Fibroblast of lung (primary cell): ENCODE measurements at regions not wholly inside any gene's neighbourhood (a gene's known extent, or its start where the extent isn't known, plus 50 kb on each side); places are given as distances from the start of the nearest gene placed in this dataset.

ENCODE experiments used
- DNase-seq, 2 donors: peaks; one replicate each; pipeline versions ENCODE4 v3.0.0 to v3.0.0-alpha.2; 2010; ENCODE audit warnings: low read depth in 2 of 2
- H2AFZ ChIP-seq: 2 replicates; pipeline ENCODE4 v1.5.1; 2012; ENCODE audit warnings: low read length, control low read depth, inconsistent platforms
- H3K27ac ChIP-seq: 2 replicates; pipeline ENCODE4 v1.5.1; 2011; ENCODE audit warnings: low read length, control low read depth; ENCODE audit not compliant: insufficient read depth
- H3K27me3 ChIP-seq: 2 replicates; pipeline ENCODE4 v1.5.1; 2011; ENCODE audit warnings: mild to moderate bottlenecking, low read length; ENCODE audit not compliant: control insufficient read depth, insufficient read depth
- H3K36me3 ChIP-seq: 2 replicates; pipeline ENCODE4 v1.5.1; 2011; ENCODE audit warnings: low read length; ENCODE audit not compliant: control insufficient read depth, insufficient read depth
- H3K4me1 ChIP-seq: 2 replicates; pipeline ENCODE4 v1.5.1; 2011; ENCODE audit warnings: low read length; ENCODE audit not compliant: control insufficient read depth, insufficient read depth; ENCODE audit errors: extremely low read depth
- H3K4me2 ChIP-seq: 2 replicates; pipeline ENCODE4 v1.5.1; 2011; ENCODE audit warnings: low read length, control low read depth; ENCODE audit not compliant: insufficient read depth; ENCODE audit errors: extremely low read depth
- H3K4me3 ChIP-seq, 4 experiments: fragments of 200-600 bp in 1 of 4; sonication (generic) in 1 of 4; replicated peaks in 1 of 4; 2 replicates each; pipeline ENCODE4 v1.5.1; 2011 to 2016; ENCODE audit warnings: low read length in 4 of 4, low read depth in 3 of 4, mild to moderate bottlenecking in 3 of 4, control low read depth in 2 of 4, inconsistent platforms in 1 of 4, mixed read lengths in 1 of 4; ENCODE audit not compliant: insufficient read depth in 1 of 4; ENCODE audit errors: control extremely low read depth in 1 of 4
- H3K79me2 ChIP-seq: 2 replicates; pipeline ENCODE4 v1.5.1; 2012; ENCODE audit warnings: mild to moderate bottlenecking, low read length, inconsistent platforms; ENCODE audit not compliant: control insufficient read depth, insufficient read depth
- H3K9ac ChIP-seq: 2 replicates; pipeline ENCODE4 v1.5.1; 2011; ENCODE audit warnings: mild to moderate bottlenecking, low read length, control low read depth; ENCODE audit not compliant: insufficient read depth
- H3K9me3 ChIP-seq: 2 replicates; pipeline ENCODE4 v1.5.1; 2012; ENCODE audit warnings: low read depth, low read length; ENCODE audit not compliant: control insufficient read depth, insufficient read depth
- H4K20me1 ChIP-seq: 2 replicates; pipeline ENCODE4 v1.5.1; 2011; ENCODE audit warnings: low read length; ENCODE audit not compliant: control insufficient read depth, insufficient read depth; ENCODE audit errors: extremely low read depth
- CTCF ChIP-seq, 2 donors: IDR thresholded peaks in 1 of 2; conservative IDR thresholded peaks in 1 of 2; 1 replicate in 1 of 2; 2 replicates in 1 of 2; pipeline ENCODE4 v1.5.1; 2011 to 2012; ENCODE audit warnings: low read length in 2 of 2, control low read depth in 1 of 2, inconsistent platforms in 1 of 2, low read depth in 1 of 2, mild to moderate bottlenecking in 1 of 2
- EZH2 ChIP-seq: IDR thresholded peaks from 2 replicates; pipeline ENCODE4 v1.5.1; 2012; ENCODE audit warnings: low read length, control low read depth, mild to moderate bottlenecking; ENCODE audit errors: missing control alignments

- Histone ChIP-seq H3K79me2 (no peaks in the 10 kb centered on the region), H3K4me2 (no peak overlapping the region), H3K9me3 (no peaks in the 10 kb centered on the region), H3K27me3 (no peaks in the 10 kb centered on the region), H3K27ac (no peak overlapping the region), H4K20me1 (no peaks in the 10 kb centered on the region), H3K4me1 (no peaks in the 10 kb centered on the region), H3K36me3 (no peaks in the 10 kb centered on the region), H3K4me3 (no peak overlapping the region), H2AFZ (no peak overlapping the region), H3K9ac (no peak overlapping the region)
- DNase-seq, result no peak
- TF ChIP-seq CTCF (conservative IDR thresholded peaks at IDR 0.05 in 1 of 2, IDR thresholded peaks at IDR 0.05 in 1 of 2; ENCODE audit: low read depth in 1 of 2, low read length in 2 of 2), result no peak
- no peak for TF ChIP-seq EZH2
These were observed 359.2 kb downstream of the FBXW7 start for GRCh38 chr4:152176627-152177214.

GRCh38 chr4:152175586-152175985 is 360.3 kb downstream of the FBXW7 start:
- Histone ChIP-seq H3K79me2 (no peaks in the 10 kb centered on the region), H2AFZ (no peak overlapping the region), H3K4me1 (no peaks in the 10 kb centered on the region), H3K27ac (no peak overlapping the region), H3K4me2 (no peak overlapping the region), H3K9me3 (no peaks in the 10 kb centered on the region), H3K36me3 (no peaks in the 10 kb centered on the region), H4K20me1 (no peaks in the 10 kb centered on the region), H3K4me3 (no peak overlapping the region), H3K27me3 (no peaks in the 10 kb centered on the region), H3K9ac (no peak overlapping the region)
- TF ChIP-seq CTCF (conservative IDR thresholded peaks at IDR 0.05 in 1 of 2, IDR thresholded peaks at IDR 0.05 in 1 of 2; ENCODE audit: low read depth in 1 of 2, low read length in 2 of 2) (no peak), EZH2 (no peak)
- no peak for DNase-seq

DNA sequence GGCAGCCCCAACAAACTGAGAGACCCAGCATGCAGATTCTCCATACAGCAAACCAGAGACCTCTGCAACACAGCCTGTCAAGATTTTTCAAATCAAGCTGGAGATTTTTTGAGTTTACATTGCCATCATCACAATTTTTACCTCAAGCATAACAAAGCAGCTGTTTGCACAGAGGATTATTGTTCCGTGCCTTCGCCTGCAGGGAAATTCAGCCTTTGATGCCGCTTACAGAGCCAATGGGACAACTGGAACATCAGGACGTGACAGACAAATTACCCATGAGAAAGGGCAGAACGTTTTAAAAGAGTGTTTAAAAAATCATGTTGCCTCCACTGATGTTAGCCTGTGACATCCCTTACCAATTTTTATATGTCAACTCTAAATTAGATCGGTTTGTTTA is 363.7 kb downstream of the FBXW7 start:
- no peak overlapping the region for H3K4me3 ChIP-seq
- TF ChIP-seq EZH2, result no peak
- TF ChIP-seq CTCF (conservative IDR thresholded peaks at IDR 0.05 in 1 of 2, IDR thresholded peaks at IDR 0.05 in 1 of 2; ENCODE audit: low read depth in 1 of 2, low read length in 2 of 2), result no peak
- no peak for DNase-seq
- no peak overlapping the region for H2AFZ ChIP-seq
- no peak overlapping the region for H3K27ac ChIP-seq
- no peaks in the 10 kb centered on the region for H3K27me3 ChIP-seq
- H3K9ac ChIP-seq, result no peak overlapping the region
- H3K9me3 ChIP-seq, result no peaks in the 10 kb centered on the region
- H3K4me2 ChIP-seq, result no peak overlapping the region
- no peaks in the 10 kb centered on the region for H3K79me2 ChIP-seq
- no peaks in the 10 kb centered on the region for H3K36me3 ChIP-seq
- no peaks in the 10 kb centered on the region for H3K4me1 ChIP-seq
- no peaks in the 10 kb centered on the region for H4K20me1 ChIP-seq
